ENCODE measurements at regions not wholly inside any gene's neighbourhood (a gene's known extent, or its start where the extent isn't known, plus 50 kb on each side); places are given as distances from the start of the nearest gene placed in this dataset.

- CTCF ChIA-PET (ENCODE audit: unreplicated experiment) = no interaction called here
- TF ChIP-seq CTCF (conservative IDR thresholded peaks at IDR 0.05; ENCODE audit: low read length) (no peak), EZH2phosphoT487 (IDR thresholded peaks at IDR 0.05; ENCODE audit: borderline replicate concordance, low read depth, low read length) (no peak)
- H3K4me2 ChIP-seq (ENCODE audit: low read length) = no peak overlapping the region
- BruUV-seq (replicated peaks) = no TSS peak
- intact Hi-C loops (cut with micrococcal nuclease; ENCODE audit: unreplicated experiment) = no loop called here
- no peaks in the 10 kb centered on the region for H3K9me3 ChIP-seq (ENCODE audit: low read length)
- H3K27ac ChIP-seq (ENCODE audit: low read depth, low read length, poor library complexity, severe bottlenecking) = no peak overlapping the region
- no peaks in the 10 kb centered on the region for H3K36me3 ChIP-seq (ENCODE audit: insufficient read depth, low read length)
- H3K9me2 ChIP-seq (ENCODE audit: insufficient read depth, low read length) = no peaks in the 10 kb centered on the region
- H4K20me1 ChIP-seq (ENCODE audit: insufficient read depth, low read length) = no peaks in the 10 kb centered on the region
- H3K4me3 ChIP-seq (ENCODE audit: low read depth, low read length, poor library complexity, severe bottlenecking) = no peak overlapping the region
- peaks cover 6% of the 10 kb centered on the region for H3K4me1 ChIP-seq (ENCODE audit: insufficient read depth, low read length, poor library complexity, severe bottlenecking)
- no peaks in the 10 kb centered on the region for H3K79me2 ChIP-seq (ENCODE audit: insufficient read depth, low read depth, low read length)
- H2AFZ ChIP-seq (ENCODE audit: low read length) = no peak overlapping the region
- no peak for DNase-seq (ENCODE audit: low spot score)
- POLR2A ChIA-PET = no interaction called here
Observed at GRCh38 chr7:135853008-135853407, 104.4 kb upstream of the FAM180A start.

- Histone ChIP-seq H3K27ac (ENCODE audit: low read depth, low read length, poor library complexity, severe bottlenecking) (no peak overlapping the region), H3K79me2 (ENCODE audit: insufficient read depth, low read depth, low read length) (no peaks in the 10 kb centered on the region), H2AFZ (ENCODE audit: low read length) (no peak overlapping the region), H4K20me1 (ENCODE audit: insufficient read depth, low read length) (no peaks in the 10 kb centered on the region), H3K9me2 (ENCODE audit: insufficient read depth, low read length) (no peaks in the 10 kb centered on the region), H3K36me3 (ENCODE audit: insufficient read depth, low read length) (no peaks in the 10 kb centered on the region), H3K9me3 (ENCODE audit: low read length) (no peaks in the 10 kb centered on the region), H3K4me2 (ENCODE audit: low read length) (no peak overlapping the region), H3K4me3 (ENCODE audit: low read depth, low read length, poor library complexity, severe bottlenecking) (no peak overlapping the region), H3K4me1 (ENCODE audit: insufficient read depth, low read length, poor library complexity, severe bottlenecking) (peaks cover 9% of the 10 kb centered on the region)
- BruUV-seq (replicated peaks) = no TSS peak
- no peak for DNase-seq (ENCODE audit: low spot score)
- ChIA-PET POLR2A (no interaction called here), CTCF (ENCODE audit: unreplicated experiment) (no interaction called here)
- intact Hi-C loops (cut with micrococcal nuclease; ENCODE audit: unreplicated experiment) = no loop called here
- TF ChIP-seq EZH2phosphoT487 (IDR thresholded peaks at IDR 0.05; ENCODE audit: borderline replicate concordance, low read depth, low read length) (no peak), CTCF (conservative IDR thresholded peaks at IDR 0.05; ENCODE audit: low read length) (no peak)
Observed at GRCh38 chr7:135847242-135847641, 98.6 kb upstream of the FAM180A start.

- BruUV-seq (replicated peaks) = no TSS peak
- Histone ChIP-seq H3K36me3 (ENCODE audit: insufficient read depth, low read length) (no peaks in the 10 kb centered on the region), H3K4me1 (ENCODE audit: insufficient read depth, low read length, poor library complexity, severe bottlenecking) (peaks cover 9% of the 10 kb centered on the region), H3K79me2 (ENCODE audit: insufficient read depth, low read depth, low read length) (no peaks in the 10 kb centered on the region), H2AFZ (ENCODE audit: low read length) (no peak overlapping the region), H3K4me2 (ENCODE audit: low read length) (no peak overlapping the region), H3K27ac (ENCODE audit: low read depth, low read length, poor library complexity, severe bottlenecking) (no peak overlapping the region), H4K20me1 (ENCODE audit: insufficient read depth, low read length) (no peaks in the 10 kb centered on the region), H3K9me3 (ENCODE audit: low read length) (no peaks in the 10 kb centered on the region), H3K4me3 (ENCODE audit: low read depth, low read length, poor library complexity, severe bottlenecking) (no peak overlapping the region), H3K9me2 (ENCODE audit: insufficient read depth, low read length) (no peaks in the 10 kb centered on the region)
- DNase-seq (ENCODE audit: low spot score) = no peak
- ChIA-PET POLR2A (no interaction called here), CTCF (ENCODE audit: unreplicated experiment) (no interaction called here)
- TF ChIP-seq EZH2phosphoT487 (IDR thresholded peaks at IDR 0.05; ENCODE audit: borderline replicate concordance, low read depth, low read length) (no peak), CTCF (conservative IDR thresholded peaks at IDR 0.05; ENCODE audit: low read length) (no peak)
- intact Hi-C loops (cut with micrococcal nuclease; ENCODE audit: unreplicated experiment) = no loop called here
Observed at GRCh38 chr7:135846339-135846738, 97.7 kb upstream of the FAM180A start.

Data from OCI-LY7 (cell line).